ENCODE measurements at regions not wholly inside any gene's neighbourhood (a gene's known extent, or its start where the extent isn't known, plus 50 kb on each side); places are given as distances from the start of the nearest gene placed in this dataset.

DNA sequence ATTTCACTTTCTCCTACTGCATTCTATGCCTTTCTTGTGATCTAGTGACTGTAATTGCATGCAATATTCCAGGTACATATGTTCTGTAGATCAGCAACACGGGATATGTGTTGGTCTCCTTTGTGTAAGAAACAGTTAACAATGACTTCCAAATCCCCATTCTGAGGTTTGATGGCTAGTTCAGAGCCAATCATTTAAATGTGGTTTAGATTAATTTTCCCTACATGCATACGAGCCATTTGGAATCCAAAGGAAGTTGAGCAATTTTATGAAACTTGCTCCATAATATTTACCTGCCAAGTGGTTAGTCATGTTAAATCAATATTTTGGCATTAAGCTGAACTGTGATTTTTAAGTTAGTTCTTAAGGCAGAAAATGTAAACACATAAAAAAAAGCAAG is 172.8 kb upstream of the DCAF12L2 start:
- Histone ChIP-seq H3K9me3 (ENCODE audit: low read length) (no peaks in the 10 kb centered on the region), H3K9me2 (ENCODE audit: insufficient read depth, low read length) (no peaks in the 10 kb centered on the region), H3K79me2 (ENCODE audit: insufficient read depth, low read depth, low read length) (no peaks in the 10 kb centered on the region), H3K36me3 (ENCODE audit: insufficient read depth, low read length) (no peaks in the 10 kb centered on the region), H3K4me2 (ENCODE audit: low read length) (no peak overlapping the region), H2AFZ (ENCODE audit: low read length) (no peak overlapping the region), H4K20me1 (ENCODE audit: insufficient read depth, low read length) (no peaks in the 10 kb centered on the region), H3K4me1 (ENCODE audit: insufficient read depth, low read length, poor library complexity, severe bottlenecking) (no peaks in the 10 kb centered on the region), H3K27ac (ENCODE audit: low read depth, low read length, poor library complexity, severe bottlenecking) (no peak overlapping the region), H3K4me3 (ENCODE audit: low read depth, low read length, poor library complexity, severe bottlenecking) (no peak overlapping the region)
- intact Hi-C loops (cut with micrococcal nuclease; ENCODE audit: unreplicated experiment): no loop called here
- no TSS peak for BruUV-seq (replicated peaks)
- TF ChIP-seq EZH2phosphoT487 (IDR thresholded peaks at IDR 0.05; ENCODE audit: borderline replicate concordance, low read depth, low read length): no peak
- TF ChIP-seq, protein P1, sequence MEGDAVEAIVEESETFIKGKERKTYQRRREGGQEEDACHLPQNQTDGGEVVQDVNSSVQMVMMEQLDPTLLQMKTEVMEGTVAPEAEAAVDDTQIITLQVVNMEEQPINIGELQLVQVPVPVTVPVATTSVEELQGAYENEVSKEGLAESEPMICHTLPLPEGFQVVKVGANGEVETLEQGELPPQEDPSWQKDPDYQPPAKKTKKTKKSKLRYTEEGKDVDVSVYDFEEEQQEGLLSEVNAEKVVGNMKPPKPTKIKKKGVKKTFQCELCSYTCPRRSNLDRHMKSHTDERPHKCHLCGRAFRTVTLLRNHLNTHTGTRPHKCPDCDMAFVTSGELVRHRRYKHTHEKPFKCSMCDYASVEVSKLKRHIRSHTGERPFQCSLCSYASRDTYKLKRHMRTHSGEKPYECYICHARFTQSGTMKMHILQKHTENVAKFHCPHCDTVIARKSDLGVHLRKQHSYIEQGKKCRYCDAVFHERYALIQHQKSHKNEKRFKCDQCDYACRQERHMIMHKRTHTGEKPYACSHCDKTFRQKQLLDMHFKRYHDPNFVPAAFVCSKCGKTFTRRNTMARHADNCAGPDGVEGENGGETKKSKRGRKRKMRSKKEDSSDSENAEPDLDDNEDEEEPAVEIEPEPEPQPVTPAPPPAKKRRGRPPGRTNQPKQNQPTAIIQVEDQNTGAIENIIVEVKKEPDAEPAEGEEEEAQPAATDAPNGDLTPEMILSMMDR (conservative IDR thresholded peaks at IDR 0.05; ENCODE audit: low read length): no peak
- no peak for DNase-seq (ENCODE audit: low spot score)
- POLR2A ChIA-PET: no interaction called here
- CTCF ChIA-PET (ENCODE audit: unreplicated experiment): no interaction called here

DNA sequence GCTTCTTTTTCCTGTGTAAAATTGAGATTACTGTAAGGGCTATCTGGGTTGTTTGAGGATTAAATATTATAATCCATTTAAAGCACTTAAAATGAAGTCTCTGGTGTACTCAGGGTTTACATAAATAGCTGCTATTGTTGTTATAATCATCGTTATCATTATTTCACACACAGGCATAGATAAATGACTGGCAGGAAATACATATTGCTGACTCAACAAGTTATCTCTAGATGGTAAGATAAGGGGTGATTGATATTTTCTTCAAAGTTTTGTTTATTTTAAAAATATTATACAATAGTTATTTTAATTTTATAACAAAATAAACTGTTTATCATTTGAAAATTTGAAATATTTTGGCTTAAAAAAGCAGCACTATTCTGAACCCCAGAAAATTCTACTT is 134.3 kb upstream of the DCAF12L2 start:
- Histone ChIP-seq H3K79me2 (ENCODE audit: insufficient read depth, low read depth, low read length) (no peaks in the 10 kb centered on the region), H3K9me3 (ENCODE audit: low read length) (no peaks in the 10 kb centered on the region), H3K27ac (ENCODE audit: low read depth, low read length, poor library complexity, severe bottlenecking) (no peak overlapping the region), H3K4me2 (ENCODE audit: low read length) (no peak overlapping the region), H3K9me2 (ENCODE audit: insufficient read depth, low read length) (no peaks in the 10 kb centered on the region), H3K36me3 (ENCODE audit: insufficient read depth, low read length) (no peaks in the 10 kb centered on the region), H3K4me1 (ENCODE audit: insufficient read depth, low read length, poor library complexity, severe bottlenecking) (no peaks in the 10 kb centered on the region), H2AFZ (ENCODE audit: low read length) (no peak overlapping the region), H3K4me3 (ENCODE audit: low read depth, low read length, poor library complexity, severe bottlenecking) (no peak overlapping the region), H4K20me1 (ENCODE audit: insufficient read depth, low read length) (no peaks in the 10 kb centered on the region)
- CTCF ChIA-PET (ENCODE audit: unreplicated experiment): no interaction called here
- intact Hi-C loops (cut with micrococcal nuclease; ENCODE audit: unreplicated experiment): no loop called here
- DNase-seq (ENCODE audit: low spot score): no peak
- POLR2A ChIA-PET: no interaction called here
- TF ChIP-seq, protein P1 (conservative IDR thresholded peaks at IDR 0.05; ENCODE audit: low read length): no peak
- no TSS peak for BruUV-seq (replicated peaks)

DNA sequence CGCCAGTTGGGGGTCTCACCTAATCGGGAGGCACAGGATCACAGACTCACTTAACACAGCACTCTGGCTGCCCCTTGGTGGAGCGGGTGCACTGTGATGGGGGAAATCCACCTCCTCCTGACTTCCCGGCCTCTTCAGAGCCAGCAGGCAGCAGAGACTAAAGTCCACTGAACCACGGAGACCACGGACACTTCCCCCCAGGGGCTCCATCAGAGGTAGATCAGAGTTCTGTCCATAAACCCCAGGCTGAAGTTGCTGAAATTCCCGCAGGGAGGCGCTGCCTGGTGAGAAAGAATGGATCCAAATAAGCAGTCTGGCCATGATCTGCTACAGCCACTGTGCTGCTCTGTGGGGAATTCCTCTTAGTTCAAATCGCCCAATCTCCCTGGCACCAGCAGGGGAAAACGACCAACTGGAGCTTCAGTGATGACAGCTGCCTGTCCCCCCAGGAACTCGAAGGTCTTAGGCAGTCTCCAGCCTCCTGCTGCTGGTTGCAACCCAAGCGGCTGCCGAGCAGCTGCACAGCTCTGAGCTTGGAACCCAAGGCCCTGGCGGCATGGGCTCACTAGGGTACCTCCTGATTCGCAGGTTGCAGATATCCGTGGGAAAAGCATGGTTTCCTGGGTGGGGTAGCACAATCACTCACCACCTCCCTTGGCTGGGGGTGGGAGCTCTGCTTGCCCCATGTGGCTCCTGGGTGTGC is 106.9 kb upstream of the DCAF12L2 start:
- intact Hi-C loops (cut with micrococcal nuclease; ENCODE audit: unreplicated experiment): no loop called here
- Histone ChIP-seq H3K9me2 (ENCODE audit: insufficient read depth, low read length) (no peaks in the 10 kb centered on the region), H2AFZ (ENCODE audit: low read length) (no peak overlapping the region), H3K4me3 (ENCODE audit: low read depth, low read length, poor library complexity, severe bottlenecking) (no peak overlapping the region), H3K27ac (ENCODE audit: low read depth, low read length, poor library complexity, severe bottlenecking) (no peak overlapping the region), H4K20me1 (ENCODE audit: insufficient read depth, low read length) (no peaks in the 10 kb centered on the region), H3K4me1 (ENCODE audit: insufficient read depth, low read length, poor library complexity, severe bottlenecking) (no peaks in the 10 kb centered on the region), H3K36me3 (ENCODE audit: insufficient read depth, low read length) (no peaks in the 10 kb centered on the region), H3K9me3 (ENCODE audit: low read length) (no peaks in the 10 kb centered on the region), H3K4me2 (ENCODE audit: low read length) (no peak overlapping the region), H3K79me2 (ENCODE audit: insufficient read depth, low read depth, low read length) (no peaks in the 10 kb centered on the region)
- ChIA-PET POLR2A (no interaction called here), CTCF (ENCODE audit: unreplicated experiment) (no interaction called here)
- BruUV-seq (replicated peaks): no TSS peak
- TF ChIP-seq, protein P1 (conservative IDR thresholded peaks at IDR 0.05; ENCODE audit: low read length): no peak
- no peak for TF ChIP-seq EZH2phosphoT487 (IDR thresholded peaks at IDR 0.05; ENCODE audit: borderline replicate concordance, low read depth, low read length)
- no peak for DNase-seq (ENCODE audit: low spot score)
